Transverse colon (tissue), 4 donors: ENCODE measurements at regions not wholly inside any gene's neighbourhood (a gene's known extent, or its start where the extent isn't known, plus 50 kb on each side); places are given as distances from the start of the nearest gene placed in this dataset.

Experiments used
- DNase-seq: peaks from one replicate; pipeline ENCODE4 v3.0.0-alpha.2; 2019
- H3K27ac ChIP-seq, 4 donors: fragments of 200-600 bp; sonication (generic); 2 replicates each; pipeline ENCODE4 v1.5.1; 2016 to 2018; ENCODE audit warnings: inconsistent platforms in 4 of 4
- H3K27me3 ChIP-seq: fragments of 200-600 bp; sonication (generic); 2 replicates; pipeline ENCODE4 v1.5.1; 2017; ENCODE audit warnings: inconsistent platforms
- H3K36me3 ChIP-seq, 4 donors: fragments of 200-600 bp; sonication (generic); 2 replicates each; pipeline ENCODE4 v1.5.1; 2017 to 2019; ENCODE audit warnings: inconsistent platforms in 4 of 4
- H3K4me1 ChIP-seq, 4 donors: fragments of 200-600 bp; sonication (generic); 2 replicates each; pipeline ENCODE4 v1.5.1; 2017 to 2020; ENCODE audit warnings: inconsistent platforms in 4 of 4
- H3K4me3 ChIP-seq, 4 donors: fragments of 200-600 bp; sonication (generic); 1 replicate in 1 of 4; 2 replicates in 3 of 4; pipeline versions ENCODE4 v1.5.1 to v1.6.1; 2017 to 2019; ENCODE audit warnings: inconsistent platforms in 4 of 4
- H3K9me3 ChIP-seq, 2 donors: fragments of 200-600 bp; sonication (generic); 2 replicates each; pipeline ENCODE4 v1.5.1; 2017 to 2019; ENCODE audit warnings: inconsistent platforms in 2 of 2
- CTCF ChIP-seq, 5 experiments: fragments of 200-600 bp in 3 of 5; fragments of 450-650 bp in 2 of 5; sonication (generic) in 3 of 5; IDR thresholded peaks; 1 replicate in 2 of 5; 2 replicates in 3 of 5; pipeline ENCODE4 v1.5.1; 2016 to 2017; ENCODE audit warnings: antibody characterized with exemption in 5 of 5, inconsistent platforms in 3 of 5, mild to moderate bottlenecking in 2 of 5, moderate library complexity in 1 of 5
- EP300 ChIP-seq: sonication (generic); formaldehyde crosslinking; IDR thresholded peaks from one replicate; pipeline ENCODE4 v1.6.1; 2017; ENCODE audit warnings: antibody characterized with exemption, low read depth
- POLR2A ChIP-seq: fragments of 450-650 bp; IDR thresholded peaks from one replicate; pipeline ENCODE4 v1.6.1; 2016; ENCODE audit warnings: antibody characterized with exemption, mild to moderate bottlenecking, moderate library complexity
- POLR2AphosphoS5 ChIP-seq, 3 donors: sonication (generic); formaldehyde crosslinking; IDR thresholded peaks; one replicate each; pipeline ENCODE4 v1.6.1; 2016; ENCODE audit warnings: antibody characterized with exemption in 3 of 3
- WGBS, 2 donors: methylation state at CpG; one replicate each; pipeline ENCODE4 v1.1.5; 2018; ENCODE audit warnings: low coverage in 1 of 2; 5-methylcytosine and 5-hydroxymethylcytosine counted together
- in situ Hi-C, 4 donors: fragments of 200-750 bp; cut with MboI; loops; one replicate each; pipeline versions ENCODE4 v1.15.0 to v1.15.1; 2017; ENCODE audit warnings: low sequenced_read_pairs in 3 of 4, low pct_ligation_motif_present in 1 of 4, low pct_unique_long_range_greater_than_20kb in 1 of 4
- intact Hi-C: fragments of 100-400 bp; cut with DNase I; formaldehyde crosslinking; loops from one replicate; pipeline ENCODE4 v1.15.1; 2023; ENCODE audit warnings: low total_unique reads

- 50 to 62% methylated on average over 2 to 4 of the region's 4 CpGs for WGBS, 2 donors
- Histone ChIP-seq H3K36me3 (no peaks in the 10 kb centered on the region), H3K27me3 (peaks cover 77% of the 10 kb centered on the region), H3K4me1 (peaks cover 0 to 11% (median 6%) of the 10 kb centered on the region in 4 donors), H3K27ac (no peak overlapping the region), H3K9me3 (no peaks in the 10 kb centered on the region), H3K4me3 (no peak overlapping the region)
- no peak for DNase-seq
- intact Hi-C loops: no loop called here
- TF ChIP-seq CTCF (IDR thresholded peaks at IDR 0.05) (no peak), POLR2AphosphoS5 (IDR thresholded peaks at IDR 0.05) (no peak), POLR2A (no peak), EP300 (no peak)
- in situ Hi-C loops: no loop called here
Observed at GRCh38 chr1:240000634-240001033, 91.0 kb upstream of the FMN2 start.

GRCh38 chr1:240001177-240001740 lies 90.4 kb upstream of the FMN2 start:
- Histone ChIP-seq H3K27ac (no peak overlapping the region), H3K4me1 (peaks cover 0 to 11% (median 6%) of the 10 kb centered on the region in 4 donors), H3K4me3 (no peak overlapping the region), H3K27me3 (peaks cover 71% of the 10 kb centered on the region), H3K36me3 (no peaks in the 10 kb centered on the region), H3K9me3 (no peaks in the 10 kb centered on the region)
- 68 to 70% methylated on average over 7 of the region's 7 CpGs for WGBS, 2 donors
- DNase-seq: no peak
- intact Hi-C loops: no loop called here
- TF ChIP-seq POLR2A (no peak), CTCF (IDR thresholded peaks at IDR 0.05) (no peak), EP300 (no peak), POLR2AphosphoS5 (IDR thresholded peaks at IDR 0.05) (no peak)
- in situ Hi-C loops: no loop called here

- TF ChIP-seq CTCF (IDR thresholded peaks at IDR 0.05) (peak; percentile 37 to 78 (median 63)), POLR2A (no peak), EP300 (no peak), POLR2AphosphoS5 (IDR thresholded peaks at IDR 0.05) (no peak)
- Histone ChIP-seq H3K4me3 (no peak overlapping the region), H3K27me3 (peaks cover 41% of the 10 kb centered on the region), H3K9me3 (no peaks in the 10 kb centered on the region), H3K27ac (no peak overlapping the region), H3K4me1 (peaks cover 0 to 8% (median 4%) of the 10 kb centered on the region in 4 donors), H3K36me3 (no peaks in the 10 kb centered on the region)
- WGBS, 2 donors: 53 to 60% methylated on average over 12 of the region's 12 CpGs
- intact Hi-C loops (no loop called here), in situ Hi-C loops (no loop called here)
- no peak for DNase-seq
Observed at GRCh38 chr1:240004086-240004749, 87.5 kb upstream of the FMN2 start.

- in situ Hi-C loops: no loop called here
- H3K9me3 ChIP-seq: no peaks in the 10 kb centered on the region
- 70 to 78% methylated on average over 4 to 5 of the region's 5 CpGs for WGBS, 2 donors
- intact Hi-C loops: no loop called here
- DNase-seq: no peak
- TF ChIP-seq POLR2AphosphoS5 (IDR thresholded peaks at IDR 0.05): no peak
- no peak for TF ChIP-seq POLR2A
- TF ChIP-seq EP300: no peak
- no peak for TF ChIP-seq CTCF (IDR thresholded peaks at IDR 0.05)
- no peak overlapping the region for H3K27ac ChIP-seq
- no peaks in the 10 kb centered on the region for H3K36me3 ChIP-seq
- H3K27me3 ChIP-seq: peaks cover 22% of the 10 kb centered on the region
- H3K4me3 ChIP-seq: no peak overlapping the region
- H3K4me1 ChIP-seq: peaks cover 0 to 8% (median 4%) of the 10 kb centered on the region in 4 donors
Observed at GRCh38 chr1:240005997-240006650, 85.6 kb upstream of the FMN2 start.
